ENCODE measurements at regions not wholly inside any gene's neighbourhood (a gene's known extent, or its start where the extent isn't known, plus 50 kb on each side); places are given as distances from the start of the nearest gene placed in this dataset.

DNA sequence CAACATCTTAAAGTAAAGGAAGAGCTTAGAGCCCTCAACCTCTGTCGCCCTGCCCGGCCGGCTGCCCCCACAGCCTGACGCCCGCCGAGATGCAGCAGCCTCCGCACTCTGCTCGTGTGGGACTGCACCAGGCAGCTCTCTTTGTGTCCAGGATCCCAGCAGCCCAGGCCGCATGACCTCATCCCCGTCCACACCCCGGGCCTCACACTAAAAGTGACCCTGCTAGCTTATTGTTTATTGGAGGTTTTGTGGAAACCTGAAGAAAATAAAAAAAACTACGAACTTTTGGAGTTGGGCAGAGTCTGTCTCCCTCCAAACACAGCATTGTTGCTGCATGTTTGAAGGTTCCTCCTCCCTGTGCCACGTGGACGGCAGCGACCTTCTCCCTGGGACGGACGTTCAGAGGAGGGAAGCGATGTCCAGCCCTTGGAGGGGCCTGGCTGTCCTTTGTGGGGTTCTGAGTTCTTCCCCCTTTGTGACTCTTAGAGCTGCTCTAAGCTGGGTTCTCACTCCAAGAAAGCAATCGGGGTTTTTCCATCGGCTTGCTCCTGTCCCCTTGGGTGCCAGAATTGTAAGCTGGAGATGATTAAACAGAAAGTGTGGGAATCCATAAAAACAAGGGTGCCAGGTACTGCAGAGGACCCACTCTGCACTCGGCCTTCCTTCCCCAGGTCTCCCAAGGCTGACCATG is 103.5 kb upstream of the COL5A1 start:
- TF ChIP-seq TAF1 (IDR thresholded peaks at IDR 0.05; ENCODE audit: borderline replicate concordance, insufficient read depth, low read length) (no peak), REST (IDR thresholded peaks at IDR 0.05; ENCODE audit: insufficient read depth in 1 of 2, low read depth in 2 of 2, low read length in 2 of 2) (no peak), FOXP2 (optimal IDR thresholded peaks at IDR 0.05; ENCODE audit: borderline replicate concordance, extremely low read depth, extremely low read length, insufficient read depth) (no peak), SIN3A (IDR thresholded peaks at IDR 0.05; ENCODE audit: borderline replicate concordance, insufficient read depth, low read length) (no peak), POLR2AphosphoS5 (IDR thresholded peaks at IDR 0.05; ENCODE audit: low read depth, low read length) (no peak)

GRCh38 chr9:134538856-134539566 is 102.6 kb upstream of the COL5A1 start:
- TF ChIP-seq FOXP2 (optimal IDR thresholded peaks at IDR 0.05; ENCODE audit: borderline replicate concordance, extremely low read depth, extremely low read length, insufficient read depth), result no peak
- no peak for TF ChIP-seq POLR2AphosphoS5 (IDR thresholded peaks at IDR 0.05; ENCODE audit: low read depth, low read length)
- no peak for TF ChIP-seq SIN3A (IDR thresholded peaks at IDR 0.05; ENCODE audit: borderline replicate concordance, insufficient read depth, low read length)
- no peak for TF ChIP-seq REST (IDR thresholded peaks at IDR 0.05; ENCODE audit: insufficient read depth in 1 of 2, low read depth in 2 of 2, low read length in 2 of 2)
- no peak for TF ChIP-seq TAF1 (IDR thresholded peaks at IDR 0.05; ENCODE audit: borderline replicate concordance, insufficient read depth, low read length)

DNA sequence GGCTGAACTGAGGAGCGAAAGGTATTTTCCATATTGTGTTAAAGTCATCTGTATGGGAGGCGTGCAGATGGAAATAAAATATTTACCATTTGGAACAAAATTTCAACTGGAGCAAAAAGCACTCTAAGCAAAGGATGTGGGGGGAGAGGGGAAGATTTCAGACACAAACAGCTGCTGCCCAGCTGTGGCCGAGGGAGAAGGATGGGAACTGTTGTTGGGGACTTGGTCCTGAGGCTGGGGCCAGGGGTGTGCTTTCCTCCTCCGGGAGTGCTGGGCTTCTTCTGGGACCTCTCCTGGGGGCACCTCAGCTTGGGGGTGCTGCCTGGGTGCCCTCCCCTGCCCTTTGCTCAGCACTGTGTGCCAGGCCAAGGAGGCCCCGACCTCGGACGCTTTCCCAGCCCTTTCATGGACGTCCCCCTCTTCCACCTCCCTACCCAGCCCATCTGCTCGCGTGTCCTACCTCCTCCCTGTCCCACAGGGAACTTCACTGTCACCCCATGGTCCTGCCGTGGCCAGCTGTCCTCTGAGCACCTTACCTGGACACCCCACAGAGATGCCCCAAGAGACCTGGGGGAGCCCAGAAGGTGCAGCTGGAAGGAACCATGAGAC is 101.9 kb upstream of the COL5A1 start:
- no peak for TF ChIP-seq SIN3A (IDR thresholded peaks at IDR 0.05; ENCODE audit: borderline replicate concordance, insufficient read depth, low read length)
- TF ChIP-seq FOXP2 (optimal IDR thresholded peaks at IDR 0.05; ENCODE audit: borderline replicate concordance, extremely low read depth, extremely low read length, insufficient read depth), result no peak
- TF ChIP-seq TAF1 (IDR thresholded peaks at IDR 0.05; ENCODE audit: borderline replicate concordance, insufficient read depth, low read length), result no peak
- TF ChIP-seq POLR2AphosphoS5 (IDR thresholded peaks at IDR 0.05; ENCODE audit: low read depth, low read length), result no peak
- no peak for TF ChIP-seq REST (IDR thresholded peaks at IDR 0.05; ENCODE audit: insufficient read depth in 1 of 2, low read depth in 2 of 2, low read length in 2 of 2)

DNA sequence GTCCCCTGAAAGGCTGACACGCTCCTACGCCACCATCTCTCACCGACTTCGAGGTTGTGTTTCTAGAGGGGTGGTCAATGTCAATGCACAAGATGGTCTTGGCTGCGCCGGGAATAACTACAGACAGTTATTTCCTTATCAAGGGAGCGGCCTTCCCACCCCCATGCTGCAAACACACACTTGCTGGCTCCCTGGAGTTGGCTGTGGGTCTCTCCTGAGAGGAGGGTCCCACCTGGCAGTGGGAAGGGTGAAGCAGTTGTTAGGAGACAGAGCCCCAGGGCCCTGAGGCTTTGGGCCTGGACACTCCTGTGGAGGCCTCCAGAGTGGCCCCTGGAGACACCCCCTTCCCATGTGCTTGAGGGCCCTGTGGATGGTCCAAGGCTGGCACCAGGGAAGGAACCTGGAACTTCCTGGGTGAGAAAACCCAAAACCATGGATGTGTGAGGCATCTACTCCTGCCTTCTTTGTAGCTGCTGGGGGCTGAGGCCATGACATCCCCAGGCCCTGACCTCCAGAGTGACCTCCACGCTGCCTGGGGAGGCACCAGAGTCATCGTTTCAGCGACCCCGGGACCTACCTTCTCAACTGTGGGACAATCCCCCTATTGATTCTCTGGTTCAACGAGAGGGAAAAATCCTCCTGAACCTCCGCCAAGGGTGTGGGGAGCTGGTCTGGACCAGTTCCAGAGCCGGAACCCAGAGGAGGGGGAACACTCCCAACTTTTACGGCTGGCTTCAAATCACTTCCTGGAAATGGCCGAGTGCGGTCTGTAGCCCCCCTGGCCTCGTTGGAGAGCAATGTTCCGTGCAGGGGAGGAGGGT is 101.1 kb upstream of the COL5A1 start:
- TF ChIP-seq POLR2AphosphoS5 (IDR thresholded peaks at IDR 0.05; ENCODE audit: low read depth, low read length) (no peak), TAF1 (IDR thresholded peaks at IDR 0.05; ENCODE audit: borderline replicate concordance, insufficient read depth, low read length) (no peak), SIN3A (IDR thresholded peaks at IDR 0.05; ENCODE audit: borderline replicate concordance, insufficient read depth, low read length) (no peak), FOXP2 (optimal IDR thresholded peaks at IDR 0.05; ENCODE audit: borderline replicate concordance, extremely low read depth, extremely low read length, insufficient read depth) (no peak), REST (IDR thresholded peaks at IDR 0.05; ENCODE audit: insufficient read depth in 1 of 2, low read depth in 2 of 2, low read length in 2 of 2) (no peak)

Data from PFSK-1 (cell line).